Uterus (tissue), 3 donors: ENCODE measurements at regions not wholly inside any gene's neighbourhood (a gene's known extent, or its start where the extent isn't known, plus 50 kb on each side); places are given as distances from the start of the nearest gene placed in this dataset.

Experiments used
- DNase-seq, 2 donors: peaks; one replicate each; pipeline ENCODE4 v3.0.0-alpha.2; 2019 to 2020
- H3K27ac ChIP-seq, 2 donors: fragments of 200-600 bp; sonication (generic); 1 replicate in 1 of 2; 2 replicates in 1 of 2; pipeline ENCODE4 v1.5.1; 2016 to 2018
- H3K27me3 ChIP-seq, 2 donors: fragments of 200-600 bp; sonication (generic); one replicate each; pipeline ENCODE4 v1.5.1; 2018 to 2019; ENCODE audit warnings: control low read depth in 1 of 2
- H3K36me3 ChIP-seq, 2 donors: fragments of 200-600 bp; sonication (generic); one replicate each; pipeline ENCODE4 v1.5.1; 2019; ENCODE audit warnings: control low read depth in 1 of 2
- H3K4me1 ChIP-seq, 2 donors: fragments of 200-600 bp; sonication (generic); one replicate each; pipeline ENCODE4 v1.5.1; 2018 to 2019; ENCODE audit warnings: control low read depth in 1 of 2
- H3K4me3 ChIP-seq, 2 donors: fragments of 200-600 bp; sonication (generic); 1 replicate in 1 of 2; 2 replicates in 1 of 2; pipeline ENCODE4 v1.5.1; 2018 to 2019; ENCODE audit warnings: mild to moderate bottlenecking in 1 of 2
- H3K9me3 ChIP-seq, 2 donors: fragments of 200-600 bp; sonication (generic); one replicate each; pipeline ENCODE4 v1.5.1; 2019; ENCODE audit warnings: control low read depth in 1 of 2
- POLR2A ChIP-seq, 2 donors: fragments of 450-650 bp; IDR thresholded peaks; one replicate each; pipeline ENCODE4 v1.6.1; 2016; ENCODE audit warnings: antibody characterized with exemption in 2 of 2, mild to moderate bottlenecking in 1 of 2, moderate library complexity in 1 of 2
- intact Hi-C: fragments of 100-400 bp; cut with DNase I; formaldehyde crosslinking; loops from one replicate; pipeline ENCODE4 v1.15.1; 2023; ENCODE audit warnings: low total_unique reads
- TF ChIP-seq, protein P1 (sequence below), 4 experiments: fragments of 200-600 bp in 2 of 4; fragments of 450-650 bp in 2 of 4; sonication (generic) in 2 of 4; IDR thresholded peaks; one replicate each; pipeline ENCODE4 v1.5.1; 2016 to 2019; ENCODE audit warnings: antibody characterized with exemption in 4 of 4, mild to moderate bottlenecking in 2 of 4, moderate library complexity in 1 of 4
- donor health status: DM: yes; HTN: yes; CAD: no.

DNA sequence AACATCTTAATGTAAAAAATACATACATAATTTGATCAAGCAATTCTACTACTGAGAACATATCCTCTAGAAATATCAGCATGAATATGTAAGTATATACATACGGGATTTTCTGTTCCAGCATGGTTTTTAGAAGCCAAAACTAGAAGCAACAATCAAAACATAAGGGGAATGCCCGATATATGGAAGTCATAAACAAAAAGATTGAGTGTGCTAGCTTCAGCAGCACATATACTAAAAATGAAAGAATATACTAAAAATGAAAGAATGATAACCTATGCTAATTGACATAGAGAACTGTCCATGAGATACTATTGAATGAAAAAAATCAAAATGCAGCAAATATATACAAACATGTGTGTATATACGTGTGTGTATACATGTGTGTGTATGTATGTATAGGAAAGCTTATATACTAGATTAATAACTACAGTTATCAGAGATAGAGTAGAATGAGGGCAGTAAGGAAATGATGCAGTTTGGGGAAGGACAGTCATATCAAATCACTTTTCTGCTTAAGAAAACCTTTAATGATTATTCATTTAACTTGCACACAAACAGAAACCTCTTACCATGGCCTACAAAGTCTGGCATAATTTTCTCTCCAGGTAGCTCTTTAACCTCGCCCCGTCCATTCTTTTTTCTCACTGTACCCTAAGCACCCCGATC, 72.9 kb downstream of the NPY start:
- H3K4me1 ChIP-seq, result no peaks in the 10 kb centered on the region
- no peak for DNase-seq
- H3K9me3 ChIP-seq, result no peaks in the 10 kb centered on the region
- intact Hi-C loops, result no loop called here
- H3K36me3 ChIP-seq, result no peaks in the 10 kb centered on the region
- no peak for TF ChIP-seq POLR2A (IDR thresholded peaks at IDR 0.05)
- TF ChIP-seq, protein P1, sequence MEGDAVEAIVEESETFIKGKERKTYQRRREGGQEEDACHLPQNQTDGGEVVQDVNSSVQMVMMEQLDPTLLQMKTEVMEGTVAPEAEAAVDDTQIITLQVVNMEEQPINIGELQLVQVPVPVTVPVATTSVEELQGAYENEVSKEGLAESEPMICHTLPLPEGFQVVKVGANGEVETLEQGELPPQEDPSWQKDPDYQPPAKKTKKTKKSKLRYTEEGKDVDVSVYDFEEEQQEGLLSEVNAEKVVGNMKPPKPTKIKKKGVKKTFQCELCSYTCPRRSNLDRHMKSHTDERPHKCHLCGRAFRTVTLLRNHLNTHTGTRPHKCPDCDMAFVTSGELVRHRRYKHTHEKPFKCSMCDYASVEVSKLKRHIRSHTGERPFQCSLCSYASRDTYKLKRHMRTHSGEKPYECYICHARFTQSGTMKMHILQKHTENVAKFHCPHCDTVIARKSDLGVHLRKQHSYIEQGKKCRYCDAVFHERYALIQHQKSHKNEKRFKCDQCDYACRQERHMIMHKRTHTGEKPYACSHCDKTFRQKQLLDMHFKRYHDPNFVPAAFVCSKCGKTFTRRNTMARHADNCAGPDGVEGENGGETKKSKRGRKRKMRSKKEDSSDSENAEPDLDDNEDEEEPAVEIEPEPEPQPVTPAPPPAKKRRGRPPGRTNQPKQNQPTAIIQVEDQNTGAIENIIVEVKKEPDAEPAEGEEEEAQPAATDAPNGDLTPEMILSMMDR (IDR thresholded peaks at IDR 0.05), result no peak
- H3K4me3 ChIP-seq, result no peak overlapping the region
- no peaks in the 10 kb centered on the region for H3K27me3 ChIP-seq
- H3K27ac ChIP-seq, result no peak overlapping the region

DNA sequence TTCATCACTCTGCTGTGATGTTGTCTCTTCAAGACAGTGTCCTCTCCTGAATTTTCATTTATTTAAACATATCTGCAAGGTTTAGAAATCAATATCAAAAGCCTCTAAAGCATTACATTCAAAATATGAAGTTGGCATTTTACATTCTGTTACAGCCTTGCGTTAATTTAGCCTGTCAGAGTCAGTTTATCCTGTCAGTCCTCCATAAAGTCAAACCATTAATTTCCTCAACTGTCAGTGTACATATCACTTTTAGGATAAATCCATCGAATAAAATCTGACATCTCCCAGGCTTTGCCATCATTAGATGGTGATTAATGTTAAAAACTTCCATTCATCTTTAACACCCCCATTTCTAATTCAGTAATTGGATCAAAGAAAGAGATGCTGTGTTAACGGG, 77.0 kb downstream of the NPY start:
- intact Hi-C loops, result no loop called here
- H3K9me3 ChIP-seq, result no peaks in the 10 kb centered on the region
- H3K36me3 ChIP-seq, result no peaks in the 10 kb centered on the region
- H3K4me3 ChIP-seq, result no peak overlapping the region
- H3K27me3 ChIP-seq, result no peaks in the 10 kb centered on the region
- no peak for TF ChIP-seq POLR2A (IDR thresholded peaks at IDR 0.05)
- TF ChIP-seq, protein P1 (IDR thresholded peaks at IDR 0.05), result no peak
- DNase-seq, result no peak
- no peaks in the 10 kb centered on the region for H3K4me1 ChIP-seq
- no peak overlapping the region for H3K27ac ChIP-seq

DNA sequence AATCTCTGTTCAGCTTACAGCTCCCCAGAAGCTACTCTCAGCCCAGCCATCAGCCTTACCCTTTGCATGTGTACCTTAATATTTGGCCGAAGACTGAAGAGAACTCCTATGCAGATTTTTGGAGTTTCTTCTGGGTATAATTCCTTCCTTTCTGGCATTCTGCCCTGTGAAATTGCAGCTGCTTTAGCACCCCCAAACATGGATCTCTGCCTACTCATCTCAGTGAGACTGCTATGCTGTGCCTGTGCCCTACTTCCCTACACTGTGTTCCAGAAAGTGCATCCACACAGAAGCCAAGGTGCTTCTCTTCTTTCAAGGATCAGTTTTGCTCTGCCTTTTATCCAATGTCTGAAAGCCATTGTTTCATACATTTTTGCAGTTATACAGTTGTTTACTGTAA, 81.6 kb downstream of the NPY start:
- Histone ChIP-seq H3K4me1 (no peaks in the 10 kb centered on the region), H3K9me3 (no peaks in the 10 kb centered on the region), H3K27ac (no peak overlapping the region), H3K4me3 (no peak overlapping the region), H3K36me3 (no peaks in the 10 kb centered on the region), H3K27me3 (no peaks in the 10 kb centered on the region)
- TF ChIP-seq, protein P1 (IDR thresholded peaks at IDR 0.05), result no peak
- intact Hi-C loops, result no loop called here
- no peak for DNase-seq

DNA sequence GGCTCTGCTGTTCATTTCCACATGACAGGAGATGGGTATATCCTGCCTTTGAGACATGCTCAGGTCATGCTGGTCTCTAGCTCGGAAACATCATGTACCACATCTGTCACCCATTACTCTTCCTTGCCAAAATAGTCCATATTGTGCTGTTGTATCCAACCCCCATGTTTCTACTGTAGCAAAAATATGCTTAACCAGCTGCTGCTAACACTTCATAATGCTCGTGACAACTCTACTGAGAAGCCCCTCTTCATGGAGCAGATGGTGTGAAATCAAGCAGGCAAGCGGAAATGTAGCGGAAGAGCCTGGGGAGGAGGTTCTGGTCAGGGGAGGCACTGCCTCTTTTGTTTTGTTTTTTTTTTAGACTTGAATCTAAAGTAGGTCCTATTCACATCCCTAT, 82.9 kb downstream of the NPY start:
- no peak for TF ChIP-seq POLR2A (IDR thresholded peaks at IDR 0.05)
- TF ChIP-seq, protein P1 (IDR thresholded peaks at IDR 0.05), result no peak
- no peaks in the 10 kb centered on the region for H3K36me3 ChIP-seq
- no peaks in the 10 kb centered on the region for H3K9me3 ChIP-seq
- H3K4me3 ChIP-seq, result no peak overlapping the region
- no peaks in the 10 kb centered on the region for H3K27me3 ChIP-seq
- no peak for DNase-seq
- no peaks in the 10 kb centered on the region for H3K4me1 ChIP-seq
- intact Hi-C loops, result no loop called here
- no peak overlapping the region for H3K27ac ChIP-seq

DNA sequence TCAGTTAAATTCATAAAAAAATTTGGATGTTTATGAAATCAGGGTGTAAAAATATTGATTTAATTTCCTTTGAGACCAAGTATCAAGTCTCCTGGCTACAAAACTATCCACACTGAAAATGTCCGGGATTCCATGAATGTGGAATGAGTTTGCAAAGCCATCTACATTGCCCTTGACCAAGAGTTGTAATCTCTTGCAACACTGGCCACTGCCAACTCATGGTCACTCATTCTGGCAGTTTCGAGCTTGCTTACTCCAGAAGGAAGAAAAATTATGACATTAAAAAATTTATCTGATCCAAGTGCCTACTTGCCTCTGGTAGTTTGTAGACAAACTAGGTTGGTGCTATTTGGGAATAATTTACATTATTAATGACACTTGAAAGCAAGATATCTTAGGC, 84.2 kb downstream of the NPY start:
- no peaks in the 10 kb centered on the region for H3K4me1 ChIP-seq
- H3K4me3 ChIP-seq, result no peak overlapping the region
- no peaks in the 10 kb centered on the region for H3K36me3 ChIP-seq
- TF ChIP-seq POLR2A (IDR thresholded peaks at IDR 0.05), result no peak
- TF ChIP-seq, protein P1 (IDR thresholded peaks at IDR 0.05), result no peak
- intact Hi-C loops, result no loop called here
- H3K9me3 ChIP-seq, result no peaks in the 10 kb centered on the region
- H3K27me3 ChIP-seq, result no peaks in the 10 kb centered on the region
- H3K27ac ChIP-seq, result no peak overlapping the region
- DNase-seq, result no peak
